DND-41 (cell line): ENCODE measurements at regions not wholly inside any gene's neighbourhood (a gene's known extent, or its start where the extent isn't known, plus 50 kb on each side); places are given as distances from the start of the nearest gene placed in this dataset.

Source experiments
- ATAC-seq: fragments of 200-7000 bp; cut with Tn5 transposase; 3 replicates; pipeline ENCODE4 v1.9.1; 2021; ENCODE audit warnings: low read depth; ENCODE audit not compliant: insufficient read depth
- DNase-seq: peaks from one replicate; pipeline ENCODE4 v3.0.0-alpha.2; 2020
- H2AFZ ChIP-seq: 2 replicates; pipeline ENCODE4 v1.6.0; 2012; ENCODE audit warnings: low read depth, low read length
- H3K27ac ChIP-seq: 2 replicates; pipeline ENCODE4 v1.5.1; 2012; ENCODE audit warnings: low read length, inconsistent platforms
- H3K27me3 ChIP-seq: fragments of 200-600 bp; sonication (generic); 2 replicates; pipeline ENCODE4 v1.6.0; 2012; ENCODE audit warnings: low read length, mild to moderate bottlenecking, inconsistent platforms; ENCODE audit not compliant: insufficient read depth, poor library complexity
- H3K36me3 ChIP-seq: 2 replicates; pipeline ENCODE4 v1.5.1; 2012; ENCODE audit warnings: low read length, inconsistent platforms; ENCODE audit not compliant: insufficient read depth
- H3K4me1 ChIP-seq: 2 replicates; pipeline ENCODE4 v1.5.1; 2012; ENCODE audit warnings: mild to moderate bottlenecking, low read length; ENCODE audit not compliant: insufficient read depth
- H3K4me2 ChIP-seq: 2 replicates; pipeline ENCODE4 v1.6.0; 2012; ENCODE audit warnings: mild to moderate bottlenecking, moderate library complexity, low read length, inconsistent platforms; ENCODE audit not compliant: insufficient read depth
- H3K4me3 ChIP-seq, 2 experiments: fragments of 200-600 bp in 1 of 2; shearing (Covaris generic) in 1 of 2; 2 replicates each; pipeline ENCODE4 v1.5.1; 2012 to 2016; ENCODE audit warnings: inconsistent platforms in 2 of 2, low read length in 2 of 2, mild to moderate bottlenecking in 2 of 2, low read depth in 1 of 2, moderate library complexity in 1 of 2
- H3K79me2 ChIP-seq: 2 replicates; pipeline ENCODE4 v1.6.0; 2012; ENCODE audit warnings: low read length, inconsistent platforms; ENCODE audit not compliant: insufficient read depth
- H3K9ac ChIP-seq: 2 replicates; pipeline ENCODE4 v1.6.0; 2012; ENCODE audit warnings: low read depth, mild to moderate bottlenecking, inconsistent platforms, low read length, moderate library complexity
- H3K9me3 ChIP-seq: 2 replicates; pipeline ENCODE4 v1.5.1; 2012; ENCODE audit warnings: low read length, moderate library complexity, mild to moderate bottlenecking, inconsistent platforms; ENCODE audit not compliant: insufficient read depth, severe bottlenecking
- H4K20me1 ChIP-seq: 2 replicates; pipeline ENCODE4 v1.6.0; 2012; ENCODE audit warnings: low read length; ENCODE audit not compliant: insufficient read depth
- EZH2 ChIP-seq: IDR thresholded peaks from 3 replicates; pipeline ENCODE4 v1.6.1; 2012; ENCODE audit warnings: borderline replicate concordance, low read depth, mild to moderate bottlenecking, moderate library complexity, low read length, inconsistent platforms; ENCODE audit not compliant: severe bottlenecking
- TF ChIP-seq, protein P1 (sequence below): IDR thresholded peaks from 2 replicates; pipeline ENCODE4 v1.5.1; 2012; ENCODE audit warnings: borderline replicate concordance, low read length, moderate library complexity, mild to moderate bottlenecking; ENCODE audit not compliant: poor library complexity, severe bottlenecking; ENCODE audit errors: extremely low read depth

DNA sequence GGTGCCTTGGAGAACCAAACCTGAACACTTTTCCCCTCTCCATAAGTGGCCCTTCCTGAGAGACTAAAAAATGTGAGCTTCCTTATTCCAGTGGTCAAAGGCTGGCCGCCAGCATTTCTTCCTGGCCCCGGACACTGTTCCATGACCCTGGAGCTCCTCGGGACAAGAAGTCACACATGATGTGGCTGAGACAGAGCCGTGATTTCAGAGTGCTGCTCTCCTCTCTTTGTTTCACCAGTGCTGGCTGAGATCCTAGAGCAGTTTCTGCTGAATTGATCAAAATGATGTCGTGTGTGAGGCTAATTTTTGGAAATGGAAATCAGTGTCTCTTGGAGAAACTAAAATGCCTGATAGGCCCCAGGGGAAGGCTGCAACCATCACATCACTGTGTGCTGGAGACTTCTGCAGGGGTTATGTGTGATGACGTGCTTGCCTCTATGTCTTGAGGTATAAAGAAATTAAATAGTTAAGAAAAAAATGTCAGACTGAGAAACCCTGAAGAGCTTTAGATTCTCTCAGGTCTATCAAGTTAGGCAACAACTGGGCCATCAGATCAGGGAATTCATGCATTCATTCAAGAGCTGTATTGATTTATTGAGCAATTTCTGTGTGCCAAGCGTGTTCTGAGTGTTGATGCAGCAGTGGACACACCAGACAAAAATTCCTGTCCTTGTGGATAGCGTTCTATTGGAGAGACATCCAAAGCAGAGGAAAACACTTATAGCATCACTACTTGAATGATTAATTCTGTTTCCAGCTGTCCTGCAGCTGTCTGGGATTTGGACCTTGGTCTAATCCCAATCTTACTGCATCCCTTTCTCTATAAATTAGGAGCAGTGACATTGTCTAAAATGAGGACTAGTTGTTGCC lies 72.7 kb upstream of the CCN6 start:
- Histone ChIP-seq H3K27me3 (no peaks in the 10 kb centered on the region), H2AFZ (no peak overlapping the region), H4K20me1 (no peaks in the 10 kb centered on the region), H3K4me2 (no peak overlapping the region), H3K4me3 (no peak overlapping the region), H3K36me3 (no peaks in the 10 kb centered on the region), H3K79me2 (no peaks in the 10 kb centered on the region), H3K9ac (no peak overlapping the region), H3K4me1 (peaks cover 6% of the 10 kb centered on the region; the same call in 1 of the 2 replicates), H3K27ac (no peak overlapping the region), H3K9me3 (no peaks in the 10 kb centered on the region)
- no peak for ATAC-seq
- DNase-seq = no peak
- TF ChIP-seq, protein P1, sequence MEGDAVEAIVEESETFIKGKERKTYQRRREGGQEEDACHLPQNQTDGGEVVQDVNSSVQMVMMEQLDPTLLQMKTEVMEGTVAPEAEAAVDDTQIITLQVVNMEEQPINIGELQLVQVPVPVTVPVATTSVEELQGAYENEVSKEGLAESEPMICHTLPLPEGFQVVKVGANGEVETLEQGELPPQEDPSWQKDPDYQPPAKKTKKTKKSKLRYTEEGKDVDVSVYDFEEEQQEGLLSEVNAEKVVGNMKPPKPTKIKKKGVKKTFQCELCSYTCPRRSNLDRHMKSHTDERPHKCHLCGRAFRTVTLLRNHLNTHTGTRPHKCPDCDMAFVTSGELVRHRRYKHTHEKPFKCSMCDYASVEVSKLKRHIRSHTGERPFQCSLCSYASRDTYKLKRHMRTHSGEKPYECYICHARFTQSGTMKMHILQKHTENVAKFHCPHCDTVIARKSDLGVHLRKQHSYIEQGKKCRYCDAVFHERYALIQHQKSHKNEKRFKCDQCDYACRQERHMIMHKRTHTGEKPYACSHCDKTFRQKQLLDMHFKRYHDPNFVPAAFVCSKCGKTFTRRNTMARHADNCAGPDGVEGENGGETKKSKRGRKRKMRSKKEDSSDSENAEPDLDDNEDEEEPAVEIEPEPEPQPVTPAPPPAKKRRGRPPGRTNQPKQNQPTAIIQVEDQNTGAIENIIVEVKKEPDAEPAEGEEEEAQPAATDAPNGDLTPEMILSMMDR = no peak
- TF ChIP-seq EZH2 = no peak

DNA sequence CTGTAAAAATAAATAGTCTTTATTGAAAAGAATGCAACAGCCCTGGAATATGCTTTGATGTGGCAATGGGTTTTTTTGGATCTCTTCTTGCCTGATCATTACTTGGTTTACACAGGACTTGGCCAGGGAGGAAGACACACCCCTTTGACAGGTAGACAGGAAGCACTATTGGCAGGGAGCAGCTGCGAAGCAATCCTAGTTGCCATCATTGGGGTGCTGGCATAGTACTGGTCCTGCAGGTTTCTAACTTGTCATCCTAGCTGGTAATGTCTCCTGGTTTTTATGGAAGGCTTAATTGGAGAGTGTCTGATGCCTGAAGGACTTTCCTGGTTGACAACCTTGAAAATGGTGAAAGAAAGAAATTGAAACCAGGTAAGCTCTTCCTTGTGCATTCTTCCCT lies 71.2 kb upstream of the CCN6 start:
- DNase-seq = no peak
- ATAC-seq = no peak
- peaks cover 9% of the 10 kb centered on the region; the same call in 1 of the 2 replicates for H3K4me1 ChIP-seq

DNA sequence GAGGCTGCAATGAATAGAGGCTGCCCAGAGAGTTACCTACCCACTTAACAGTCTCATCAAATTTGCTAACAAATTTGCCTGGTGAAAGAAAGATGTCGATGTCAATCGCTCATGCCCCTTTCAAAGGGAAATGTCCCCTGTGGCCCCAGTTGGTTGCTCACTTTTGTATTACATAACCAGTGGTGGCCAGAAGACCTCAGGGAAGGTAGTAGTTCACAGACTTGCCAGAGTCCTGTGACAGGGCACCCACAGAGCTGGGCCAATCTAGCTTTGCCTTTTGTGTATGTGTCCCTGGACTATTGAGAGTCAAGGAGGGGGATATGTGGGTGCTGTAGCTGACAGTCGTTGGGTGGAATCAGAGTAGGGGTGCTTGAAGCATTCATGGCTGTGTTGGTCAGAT lies 70.7 kb upstream of the CCN6 start:
- H3K4me1 ChIP-seq = peaks cover 9% of the 10 kb centered on the region; the same call in 1 of the 2 replicates
- no peaks in the 10 kb centered on the region for H3K27me3 ChIP-seq
- H3K36me3 ChIP-seq = no peaks in the 10 kb centered on the region
- TF ChIP-seq, protein P1 = no peak
- no peak for TF ChIP-seq EZH2
- no peak overlapping the region for H3K27ac ChIP-seq
- no peak overlapping the region for H3K4me3 ChIP-seq
- no peaks in the 10 kb centered on the region for H4K20me1 ChIP-seq
- DNase-seq = no peak
- H3K9me3 ChIP-seq = no peaks in the 10 kb centered on the region
- H3K79me2 ChIP-seq = no peaks in the 10 kb centered on the region
- H2AFZ ChIP-seq = no peak overlapping the region
- no peak overlapping the region for H3K9ac ChIP-seq
- no peak for ATAC-seq
- H3K4me2 ChIP-seq = no peak overlapping the region

More for the DNA sequence above, 71.2 kb upstream of the CCN6 start:
- Histone ChIP-seq H3K9me3 (no peaks in the 10 kb centered on the region), H4K20me1 (no peaks in the 10 kb centered on the region), H3K4me3 (no peak overlapping the region), H3K27ac (no peak overlapping the region), H3K79me2 (no peaks in the 10 kb centered on the region), H3K36me3 (no peaks in the 10 kb centered on the region), H3K4me2 (no peak overlapping the region), H3K9ac (no peak overlapping the region), H3K27me3 (no peaks in the 10 kb centered on the region), H2AFZ (no peak overlapping the region)
- TF ChIP-seq, protein P1 = no peak
